Lung (tissue), 11 donors: ENCODE measurements at regions not wholly inside any gene's neighbourhood (a gene's known extent, or its start where the extent isn't known, plus 50 kb on each side); places are given as distances from the start of the nearest gene placed in this dataset.

Experiments used
- ATAC-seq: fragments of 200-7000 bp; cut with Tn5 transposase; one replicate; pipeline ENCODE4 v1.9.1; 2020; ENCODE audit warnings: moderate number of reproducible peaks; ENCODE audit not compliant: insufficient read depth, low FRiP score
- DNase-seq, 3 donors: peaks; one replicate each; pipeline ENCODE4 v3.0.0-alpha.2; 2013 to 2017
- H3K27ac ChIP-seq, 2 donors: one replicate each; pipeline ENCODE4 v1.5.1; 2013; ENCODE audit warnings: mild to moderate bottlenecking in 2 of 2, moderate library complexity in 2 of 2, control low read depth in 1 of 2, inconsistent platforms in 1 of 2, low read depth in 1 of 2, low read length in 1 of 2
- H3K27me3 ChIP-seq, 3 donors: one replicate each; pipeline ENCODE4 v1.5.1; 2013; ENCODE audit warnings: low read length in 2 of 3; ENCODE audit not compliant: control insufficient read depth in 3 of 3, insufficient read depth in 3 of 3
- H3K36me3 ChIP-seq, 4 donors: one replicate each; pipeline ENCODE4 v1.5.1; 2013; ENCODE audit warnings: low read length in 4 of 4, mild to moderate bottlenecking in 1 of 4, moderate library complexity in 1 of 4; ENCODE audit not compliant: control insufficient read depth in 4 of 4, insufficient read depth in 4 of 4
- H3K4me1 ChIP-seq, 5 donors: one replicate each; pipeline ENCODE4 v1.5.1; 2013; ENCODE audit warnings: low read length in 5 of 5, mild to moderate bottlenecking in 2 of 5, moderate library complexity in 1 of 5; ENCODE audit not compliant: control insufficient read depth in 5 of 5, insufficient read depth in 5 of 5
- H3K4me3 ChIP-seq: one replicate; pipeline ENCODE4 v1.5.1; 2013; ENCODE audit warnings: mild to moderate bottlenecking, control low read depth, moderate library complexity
- H3K9ac ChIP-seq, 2 donors: one replicate each; pipeline ENCODE4 v1.5.1; 2013; ENCODE audit warnings: low read length in 2 of 2, control low read depth in 1 of 2; ENCODE audit not compliant: insufficient read depth in 1 of 2
- H3K9me3 ChIP-seq, 4 donors: one replicate each; pipeline ENCODE4 v1.5.1; 2013; ENCODE audit warnings: low read length in 3 of 4, mild to moderate bottlenecking in 1 of 4, moderate library complexity in 1 of 4; ENCODE audit not compliant: control insufficient read depth in 4 of 4, insufficient read depth in 3 of 4
- WGBS, 2 donors: extraction: QIAGEN DNeasy Blood & Tissue Kit; methylation state at CpG; one replicate each; pipeline ENCODE4 v1.1.7; 2013; 5-methylcytosine and 5-hydroxymethylcytosine counted together
- TF ChIP-seq, protein P1 (sequence below): IDR thresholded peaks from 2 replicates; pipeline ENCODE4 v1.5.1; 2012; ENCODE audit warnings: mild to moderate bottlenecking; ENCODE audit errors: control extremely low read depth, extremely low read depth
- donor health status: control.
- donor health status: control.
- donor health status: Bipolar disorder and iron deficiency.
- donor health status: healthy.
- donor health status: DM: yes; HTN: yes; CAD: no.

GRCh38 chr1:183726825-183727224 is 73.7 kb upstream of the APOBEC4 start:
- ATAC-seq = no peak
- WGBS, 2 donors = 96 to 97% methylated on average over 1 of the region's 1 CpG
- Histone ChIP-seq H3K27me3 (no peaks in the 10 kb centered on the region), H3K9me3 (no peaks in the 10 kb centered on the region), H3K36me3 (no peaks in the 10 kb centered on the region), H3K4me1 (peaks cover 0 to 19% (median 1%) of the 10 kb centered on the region in 5 donors), H3K27ac (no peak overlapping the region), H3K9ac (no peak overlapping the region), H3K4me3 (no peak overlapping the region)
- TF ChIP-seq, protein P1, sequence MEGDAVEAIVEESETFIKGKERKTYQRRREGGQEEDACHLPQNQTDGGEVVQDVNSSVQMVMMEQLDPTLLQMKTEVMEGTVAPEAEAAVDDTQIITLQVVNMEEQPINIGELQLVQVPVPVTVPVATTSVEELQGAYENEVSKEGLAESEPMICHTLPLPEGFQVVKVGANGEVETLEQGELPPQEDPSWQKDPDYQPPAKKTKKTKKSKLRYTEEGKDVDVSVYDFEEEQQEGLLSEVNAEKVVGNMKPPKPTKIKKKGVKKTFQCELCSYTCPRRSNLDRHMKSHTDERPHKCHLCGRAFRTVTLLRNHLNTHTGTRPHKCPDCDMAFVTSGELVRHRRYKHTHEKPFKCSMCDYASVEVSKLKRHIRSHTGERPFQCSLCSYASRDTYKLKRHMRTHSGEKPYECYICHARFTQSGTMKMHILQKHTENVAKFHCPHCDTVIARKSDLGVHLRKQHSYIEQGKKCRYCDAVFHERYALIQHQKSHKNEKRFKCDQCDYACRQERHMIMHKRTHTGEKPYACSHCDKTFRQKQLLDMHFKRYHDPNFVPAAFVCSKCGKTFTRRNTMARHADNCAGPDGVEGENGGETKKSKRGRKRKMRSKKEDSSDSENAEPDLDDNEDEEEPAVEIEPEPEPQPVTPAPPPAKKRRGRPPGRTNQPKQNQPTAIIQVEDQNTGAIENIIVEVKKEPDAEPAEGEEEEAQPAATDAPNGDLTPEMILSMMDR = no peak
- DNase-seq = no peak

GRCh38 chr1:183724350-183725042 is 71.4 kb upstream of the APOBEC4 start:
- Histone ChIP-seq H3K4me1 (peaks cover 0 to 6% (median 0%) of the 10 kb centered on the region in 5 donors), H3K9me3 (no peaks in the 10 kb centered on the region), H3K9ac (no peak overlapping the region), H3K36me3 (no peaks in the 10 kb centered on the region), H3K4me3 (no peak overlapping the region), H3K27ac (peak overlapping the region in 1 of 2 donors; percentile 43), H3K27me3 (no peaks in the 10 kb centered on the region)
- no peak for DNase-seq
- TF ChIP-seq, protein P1 = no peak
- ATAC-seq = no peak
- 89 to 90% methylated on average over 5 of the region's 5 CpGs for WGBS, 2 donors

GRCh38 chr1:183723571-183723970 is 70.5 kb upstream of the APOBEC4 start:
- TF ChIP-seq, protein P1 = no peak

GRCh38 chr1:183721041-183721440 is 67.9 kb upstream of the APOBEC4 start:
- no peak overlapping the region for H3K4me3 ChIP-seq
- H3K27ac ChIP-seq = no peak overlapping the region
- WGBS, 2 donors = 90 to 92% methylated on average over 1 of the region's 1 CpG
- TF ChIP-seq, protein P1 = no peak
- no peak overlapping the region for H3K9ac ChIP-seq
- H3K27me3 ChIP-seq = no peaks in the 10 kb centered on the region
- no peaks in the 10 kb centered on the region for H3K36me3 ChIP-seq
- DNase-seq (no peak), ATAC-seq (no peak)
- no peaks in the 10 kb centered on the region for H3K9me3 ChIP-seq
- H3K4me1 ChIP-seq = peaks cover 0 to 17% (median 0%) of the 10 kb centered on the region in 5 donors

More at GRCh38 chr1:183723571-183723970, 70.5 kb upstream of the APOBEC4 start:
- H3K36me3 ChIP-seq = no peaks in the 10 kb centered on the region
- H3K27ac ChIP-seq = no peak overlapping the region
- no peak for ATAC-seq
- no peaks in the 10 kb centered on the region for H3K9me3 ChIP-seq
- no peak for DNase-seq
- H3K27me3 ChIP-seq = no peaks in the 10 kb centered on the region
- H3K4me1 ChIP-seq = peaks cover 0 to 6% (median 0%) of the 10 kb centered on the region in 5 donors
- H3K9ac ChIP-seq = no peak overlapping the region
- H3K4me3 ChIP-seq = no peak overlapping the region
- 85 to 90% methylated on average over 2 of the region's 2 CpGs for WGBS, 2 donors
